ENCODE measurements at regions not wholly inside any gene's neighbourhood (a gene's known extent, or its start where the extent isn't known, plus 50 kb on each side); places are given as distances from the start of the nearest gene placed in this dataset.

DNA sequence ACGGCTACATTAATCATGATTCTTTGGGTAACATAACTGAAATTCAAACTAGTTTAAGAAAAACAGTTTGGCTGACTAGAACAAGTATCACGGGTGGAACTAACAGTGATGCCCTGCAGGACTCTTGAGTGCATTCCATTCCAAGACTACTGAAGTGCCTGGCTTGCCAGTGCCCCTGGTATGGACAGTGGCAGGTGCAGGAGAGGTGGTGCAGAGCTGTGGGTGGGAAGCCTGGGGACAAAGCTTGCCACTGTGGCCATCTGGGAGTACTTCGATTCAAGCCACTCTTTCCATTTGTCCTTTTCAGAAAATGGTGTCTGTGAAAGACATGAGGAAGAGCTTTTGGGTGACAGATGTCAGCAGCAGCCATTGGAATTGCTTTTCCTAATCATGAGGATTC lies 166.5 kb downstream of the RRAGC start:
- Mint-ChIP-seq H3K27ac (no peak overlapping the region), H3K4me3 (no peak overlapping the region), H3K9me3 (peaks cover 3% of the 10 kb centered on the region; the same call in 2 of the 3 replicates), H3K27me3 (ENCODE audit: insufficient read depth, low read depth, poor library complexity) (peaks cover 2% of the 10 kb centered on the region), H3K36me3 (ENCODE audit: low read depth) (peaks cover 5% of the 10 kb centered on the region; the same call in 1 of the 3 replicates), H3K4me1 (no peaks in the 10 kb centered on the region; the same call in 2 of the 3 replicates)
- Histone ChIP-seq H3K4me1 (ENCODE audit: insufficient read depth) (no peaks in the 10 kb centered on the region), H3K4me2 (no peak overlapping the region), H3K79me2 (replicated peaks; ENCODE audit: insufficient read depth) (no peaks in the 10 kb centered on the region), H4K20me1 (replicated peaks; ENCODE audit: insufficient read depth) (no peaks in the 10 kb centered on the region), H3K4me3 (no peak overlapping the region), H2AFZ (no peak overlapping the region), H3K27ac (ENCODE audit: low read depth) (no peak overlapping the region), H3K9me2 (ENCODE audit: insufficient read depth) (peaks cover 7% of the 10 kb centered on the region), H3F3A (replicated peaks; ENCODE audit: low read depth) (no peaks in the 10 kb centered on the region), H3K36me3 (ENCODE audit: insufficient read depth) (no peaks in the 10 kb centered on the region), H3K27me3 (ENCODE audit: insufficient read depth) (no peaks in the 10 kb centered on the region)
- ATAC-seq (no peak), DNase-seq (ENCODE audit: low spot score) (no peak)
- no peak for TF ChIP-seq CREB1 (CRISPR knock-in tag; IDR thresholded peaks at IDR 0.05; ENCODE audit: low read depth)
- TF ChIP-seq, protein P1, sequence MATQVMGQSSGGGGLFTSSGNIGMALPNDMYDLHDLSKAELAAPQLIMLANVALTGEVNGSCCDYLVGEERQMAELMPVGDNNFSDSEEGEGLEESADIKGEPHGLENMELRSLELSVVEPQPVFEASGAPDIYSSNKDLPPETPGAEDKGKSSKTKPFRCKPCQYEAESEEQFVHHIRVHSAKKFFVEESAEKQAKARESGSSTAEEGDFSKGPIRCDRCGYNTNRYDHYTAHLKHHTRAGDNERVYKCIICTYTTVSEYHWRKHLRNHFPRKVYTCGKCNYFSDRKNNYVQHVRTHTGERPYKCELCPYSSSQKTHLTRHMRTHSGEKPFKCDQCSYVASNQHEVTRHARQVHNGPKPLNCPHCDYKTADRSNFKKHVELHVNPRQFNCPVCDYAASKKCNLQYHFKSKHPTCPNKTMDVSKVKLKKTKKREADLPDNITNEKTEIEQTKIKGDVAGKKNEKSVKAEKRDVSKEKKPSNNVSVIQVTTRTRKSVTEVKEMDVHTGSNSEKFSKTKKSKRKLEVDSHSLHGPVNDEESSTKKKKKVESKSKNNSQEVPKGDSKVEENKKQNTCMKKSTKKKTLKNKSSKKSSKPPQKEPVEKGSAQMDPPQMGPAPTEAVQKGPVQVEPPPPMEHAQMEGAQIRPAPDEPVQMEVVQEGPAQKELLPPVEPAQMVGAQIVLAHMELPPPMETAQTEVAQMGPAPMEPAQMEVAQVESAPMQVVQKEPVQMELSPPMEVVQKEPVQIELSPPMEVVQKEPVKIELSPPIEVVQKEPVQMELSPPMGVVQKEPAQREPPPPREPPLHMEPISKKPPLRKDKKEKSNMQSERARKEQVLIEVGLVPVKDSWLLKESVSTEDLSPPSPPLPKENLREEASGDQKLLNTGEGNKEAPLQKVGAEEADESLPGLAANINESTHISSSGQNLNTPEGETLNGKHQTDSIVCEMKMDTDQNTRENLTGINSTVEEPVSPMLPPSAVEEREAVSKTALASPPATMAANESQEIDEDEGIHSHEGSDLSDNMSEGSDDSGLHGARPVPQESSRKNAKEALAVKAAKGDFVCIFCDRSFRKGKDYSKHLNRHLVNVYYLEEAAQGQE (IDR thresholded peaks at IDR 0.05; ENCODE audit: unreplicated experiment): no peak
- no peak for TF ChIP-seq EZH2phosphoT487 (IDR thresholded peaks at IDR 0.05; ENCODE audit: unreplicated experiment)
- no peak for TF ChIP-seq ZNF331 (CRISPR knock-in tag; IDR thresholded peaks at IDR 0.05; ENCODE audit: low read depth)
- no peak for TF ChIP-seq POLR2AphosphoS5 (IDR thresholded peaks at IDR 0.05; ENCODE audit: low read depth)
- TF ChIP-seq NANOG (IDR thresholded peaks at IDR 0.05; ENCODE audit: borderline replicate concordance): no peak
- TF ChIP-seq, protein P2, sequence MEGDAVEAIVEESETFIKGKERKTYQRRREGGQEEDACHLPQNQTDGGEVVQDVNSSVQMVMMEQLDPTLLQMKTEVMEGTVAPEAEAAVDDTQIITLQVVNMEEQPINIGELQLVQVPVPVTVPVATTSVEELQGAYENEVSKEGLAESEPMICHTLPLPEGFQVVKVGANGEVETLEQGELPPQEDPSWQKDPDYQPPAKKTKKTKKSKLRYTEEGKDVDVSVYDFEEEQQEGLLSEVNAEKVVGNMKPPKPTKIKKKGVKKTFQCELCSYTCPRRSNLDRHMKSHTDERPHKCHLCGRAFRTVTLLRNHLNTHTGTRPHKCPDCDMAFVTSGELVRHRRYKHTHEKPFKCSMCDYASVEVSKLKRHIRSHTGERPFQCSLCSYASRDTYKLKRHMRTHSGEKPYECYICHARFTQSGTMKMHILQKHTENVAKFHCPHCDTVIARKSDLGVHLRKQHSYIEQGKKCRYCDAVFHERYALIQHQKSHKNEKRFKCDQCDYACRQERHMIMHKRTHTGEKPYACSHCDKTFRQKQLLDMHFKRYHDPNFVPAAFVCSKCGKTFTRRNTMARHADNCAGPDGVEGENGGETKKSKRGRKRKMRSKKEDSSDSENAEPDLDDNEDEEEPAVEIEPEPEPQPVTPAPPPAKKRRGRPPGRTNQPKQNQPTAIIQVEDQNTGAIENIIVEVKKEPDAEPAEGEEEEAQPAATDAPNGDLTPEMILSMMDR (conservative IDR thresholded peaks at IDR 0.05; ENCODE audit: low read depth in 2 of 2): no peak
- TF ChIP-seq, protein P3, sequence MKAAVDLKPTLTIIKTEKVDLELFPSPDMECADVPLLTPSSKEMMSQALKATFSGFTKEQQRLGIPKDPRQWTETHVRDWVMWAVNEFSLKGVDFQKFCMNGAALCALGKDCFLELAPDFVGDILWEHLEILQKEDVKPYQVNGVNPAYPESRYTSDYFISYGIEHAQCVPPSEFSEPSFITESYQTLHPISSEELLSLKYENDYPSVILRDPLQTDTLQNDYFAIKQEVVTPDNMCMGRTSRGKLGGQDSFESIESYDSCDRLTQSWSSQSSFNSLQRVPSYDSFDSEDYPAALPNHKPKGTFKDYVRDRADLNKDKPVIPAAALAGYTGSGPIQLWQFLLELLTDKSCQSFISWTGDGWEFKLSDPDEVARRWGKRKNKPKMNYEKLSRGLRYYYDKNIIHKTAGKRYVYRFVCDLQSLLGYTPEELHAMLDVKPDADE (IDR thresholded peaks at IDR 0.05): no peak
- TF ChIP-seq ZNF114 (CRISPR knock-in tag; IDR thresholded peaks at IDR 0.05): no peak
- no peak for TF ChIP-seq JUNB (IDR thresholded peaks at IDR 0.05; ENCODE audit: unreplicated experiment)
- TF ChIP-seq, protein P4, sequence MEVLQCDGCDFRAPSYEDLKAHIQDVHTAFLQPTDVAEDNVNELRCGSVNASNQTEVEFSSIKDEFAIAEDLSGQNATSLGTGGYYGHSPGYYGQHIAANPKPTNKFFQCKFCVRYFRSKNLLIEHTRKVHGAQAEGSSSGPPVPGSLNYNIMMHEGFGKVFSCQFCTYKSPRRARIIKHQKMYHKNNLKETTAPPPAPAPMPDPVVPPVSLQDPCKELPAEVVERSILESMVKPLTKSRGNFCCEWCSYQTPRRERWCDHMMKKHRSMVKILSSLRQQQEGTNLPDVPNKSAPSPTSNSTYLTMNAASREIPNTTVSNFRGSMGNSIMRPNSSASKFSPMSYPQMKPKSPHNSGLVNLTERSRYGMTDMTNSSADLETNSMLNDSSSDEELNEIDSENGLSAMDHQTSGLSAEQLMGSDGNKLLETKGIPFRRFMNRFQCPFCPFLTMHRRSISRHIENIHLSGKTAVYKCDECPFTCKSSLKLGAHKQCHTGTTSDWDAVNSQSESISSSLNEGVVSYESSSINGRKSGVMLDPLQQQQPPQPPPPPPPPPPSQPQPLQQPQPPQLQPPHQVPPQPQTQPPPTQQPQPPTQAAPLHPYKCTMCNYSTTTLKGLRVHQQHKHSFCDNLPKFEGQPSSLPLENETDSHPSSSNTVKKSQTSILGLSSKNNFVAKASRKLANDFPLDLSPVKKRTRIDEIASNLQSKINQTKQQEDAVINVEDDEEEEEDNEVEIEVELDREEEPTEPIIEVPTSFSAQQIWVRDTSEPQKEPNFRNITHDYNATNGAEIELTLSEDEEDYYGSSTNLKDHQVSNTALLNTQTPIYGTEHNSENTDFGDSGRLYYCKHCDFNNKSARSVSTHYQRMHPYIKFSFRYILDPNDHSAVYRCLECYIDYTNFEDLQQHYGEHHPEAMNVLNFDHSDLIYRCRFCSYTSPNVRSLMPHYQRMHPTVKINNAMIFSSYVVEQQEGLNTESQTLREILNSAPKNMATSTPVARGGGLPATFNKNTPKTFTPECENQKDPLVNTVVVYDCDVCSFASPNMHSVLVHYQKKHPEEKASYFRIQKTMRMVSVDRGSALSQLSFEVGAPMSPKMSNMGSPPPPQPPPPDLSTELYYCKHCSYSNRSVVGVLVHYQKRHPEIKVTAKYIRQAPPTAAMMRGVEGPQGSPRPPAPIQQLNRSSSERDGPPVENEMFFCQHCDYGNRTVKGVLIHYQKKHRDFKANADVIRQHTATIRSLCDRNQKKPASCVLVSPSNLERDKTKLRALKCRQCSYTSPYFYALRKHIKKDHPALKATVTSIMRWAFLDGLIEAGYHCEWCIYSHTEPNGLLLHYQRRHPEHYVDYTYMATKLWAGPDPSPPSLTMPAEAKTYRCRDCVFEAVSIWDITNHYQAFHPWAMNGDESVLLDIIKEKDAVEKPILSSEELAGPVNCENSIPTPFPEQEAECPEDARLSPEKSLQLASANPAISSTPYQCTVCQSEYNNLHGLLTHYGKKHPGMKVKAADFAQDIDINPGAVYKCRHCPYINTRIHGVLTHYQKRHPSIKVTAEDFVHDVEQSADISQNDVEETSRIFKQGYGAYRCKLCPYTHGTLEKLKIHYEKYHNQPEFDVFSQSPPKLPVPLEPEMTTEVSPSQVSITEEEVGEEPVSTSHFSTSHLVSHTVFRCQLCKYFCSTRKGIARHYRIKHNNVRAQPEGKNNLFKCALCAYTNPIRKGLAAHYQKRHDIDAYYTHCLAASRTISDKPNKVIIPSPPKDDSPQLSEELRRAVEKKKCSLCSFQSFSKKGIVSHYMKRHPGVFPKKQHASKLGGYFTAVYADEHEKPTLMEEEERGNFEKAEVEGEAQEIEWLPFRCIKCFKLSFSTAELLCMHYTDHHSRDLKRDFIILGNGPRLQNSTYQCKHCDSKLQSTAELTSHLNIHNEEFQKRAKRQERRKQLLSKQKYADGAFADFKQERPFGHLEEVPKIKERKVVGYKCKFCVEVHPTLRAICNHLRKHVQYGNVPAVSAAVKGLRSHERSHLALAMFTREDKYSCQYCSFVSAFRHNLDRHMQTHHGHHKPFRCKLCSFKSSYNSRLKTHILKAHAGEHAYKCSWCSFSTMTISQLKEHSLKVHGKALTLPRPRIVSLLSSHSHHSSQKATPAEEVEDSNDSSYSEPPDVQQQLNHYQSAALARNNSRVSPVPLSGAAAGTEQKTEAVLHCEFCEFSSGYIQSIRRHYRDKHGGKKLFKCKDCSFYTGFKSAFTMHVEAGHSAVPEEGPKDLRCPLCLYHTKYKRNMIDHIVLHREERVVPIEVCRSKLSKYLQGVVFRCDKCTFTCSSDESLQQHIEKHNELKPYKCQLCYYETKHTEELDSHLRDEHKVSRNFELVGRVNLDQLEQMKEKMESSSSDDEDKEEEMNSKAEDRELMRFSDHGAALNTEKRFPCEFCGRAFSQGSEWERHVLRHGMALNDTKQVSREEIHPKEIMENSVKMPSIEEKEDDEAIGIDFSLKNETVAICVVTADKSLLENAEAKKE (CRISPR knock-in tag; IDR thresholded peaks at IDR 0.05): no peak
- no peak for TF ChIP-seq STAT1 (IDR thresholded peaks at IDR 0.05; ENCODE audit: unreplicated experiment)
- TF ChIP-seq EZH2 (IDR thresholded peaks at IDR 0.05; ENCODE audit: low read depth, unreplicated experiment): no peak

Measured in GM23338 (cell line).